ENCODE measurements at regions not wholly inside any gene's neighbourhood (a gene's known extent, or its start where the extent isn't known, plus 50 kb on each side); places are given as distances from the start of the nearest gene placed in this dataset.

GRCh38 chr1:84090447-84091245 is 53.4 kb upstream of the PRKACB start:
- TF ChIP-seq CTCF (IDR thresholded peaks at IDR 0.05) (no peak), EZH2 (IDR thresholded peaks at IDR 0.05) (no peak)

All from neural progenitor cell (in vitro differentiated cells).